Esophagus squamous epithelium (tissue), 4 donors: ENCODE measurements at regions not wholly inside any gene's neighbourhood (a gene's known extent, or its start where the extent isn't known, plus 50 kb on each side); places are given as distances from the start of the nearest gene placed in this dataset.

Source experiments
- POLR2A ChIP-seq, 4 donors: fragments of 450-650 bp; IDR thresholded peaks; one replicate each; pipeline ENCODE4 v1.6.1; 2017; ENCODE audit warnings: antibody characterized with exemption in 4 of 4, mild to moderate bottlenecking in 4 of 4, moderate library complexity in 3 of 4
- TF ChIP-seq, protein P1 (sequence below), 6 experiments: fragments of 450-650 bp in 4 of 6; fragments of 200-600 bp in 2 of 6; sonication (generic) in 2 of 6; IDR thresholded peaks; one replicate each; pipeline ENCODE4 v1.5.1; 2016 to 2019; ENCODE audit warnings: antibody characterized with exemption in 6 of 6, mild to moderate bottlenecking in 4 of 6, moderate library complexity in 4 of 6

DNA sequence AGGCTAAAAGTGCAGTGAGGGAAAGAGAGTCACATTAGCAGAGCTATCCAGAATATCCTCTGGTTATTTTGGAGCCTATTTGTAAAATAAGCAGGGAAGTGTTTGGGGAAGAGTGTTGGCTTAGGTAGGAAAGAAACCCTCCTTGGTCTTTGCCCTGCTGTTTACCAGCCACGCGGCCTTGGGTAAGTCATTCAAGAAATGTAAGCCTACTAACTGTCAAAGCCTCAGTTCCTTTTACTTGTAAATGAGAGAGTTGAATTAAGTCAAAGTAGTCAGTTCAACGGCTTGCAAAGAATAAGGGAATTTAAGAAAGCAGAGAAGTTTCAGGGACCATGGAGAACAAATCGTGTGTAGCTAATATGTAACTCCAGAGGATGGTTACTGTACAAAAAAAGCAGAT is 75.8 kb upstream of the TNC start:
- TF ChIP-seq, protein P1, sequence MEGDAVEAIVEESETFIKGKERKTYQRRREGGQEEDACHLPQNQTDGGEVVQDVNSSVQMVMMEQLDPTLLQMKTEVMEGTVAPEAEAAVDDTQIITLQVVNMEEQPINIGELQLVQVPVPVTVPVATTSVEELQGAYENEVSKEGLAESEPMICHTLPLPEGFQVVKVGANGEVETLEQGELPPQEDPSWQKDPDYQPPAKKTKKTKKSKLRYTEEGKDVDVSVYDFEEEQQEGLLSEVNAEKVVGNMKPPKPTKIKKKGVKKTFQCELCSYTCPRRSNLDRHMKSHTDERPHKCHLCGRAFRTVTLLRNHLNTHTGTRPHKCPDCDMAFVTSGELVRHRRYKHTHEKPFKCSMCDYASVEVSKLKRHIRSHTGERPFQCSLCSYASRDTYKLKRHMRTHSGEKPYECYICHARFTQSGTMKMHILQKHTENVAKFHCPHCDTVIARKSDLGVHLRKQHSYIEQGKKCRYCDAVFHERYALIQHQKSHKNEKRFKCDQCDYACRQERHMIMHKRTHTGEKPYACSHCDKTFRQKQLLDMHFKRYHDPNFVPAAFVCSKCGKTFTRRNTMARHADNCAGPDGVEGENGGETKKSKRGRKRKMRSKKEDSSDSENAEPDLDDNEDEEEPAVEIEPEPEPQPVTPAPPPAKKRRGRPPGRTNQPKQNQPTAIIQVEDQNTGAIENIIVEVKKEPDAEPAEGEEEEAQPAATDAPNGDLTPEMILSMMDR (IDR thresholded peaks at IDR 0.05) = no peak
- no peak for TF ChIP-seq POLR2A (IDR thresholded peaks at IDR 0.05)
